GM12873 (cell line): ENCODE measurements at regions not wholly inside any gene's neighbourhood (a gene's known extent, or its start where the extent isn't known, plus 50 kb on each side); places are given as distances from the start of the nearest gene placed in this dataset.

Source experiments
- TF ChIP-seq, protein P1 (sequence below): IDR thresholded peaks from 2 replicates; pipeline ENCODE4 v1.5.1; 2012; ENCODE audit warnings: low read depth, mild to moderate bottlenecking, moderate library complexity, low read length, control low read depth; ENCODE audit not compliant: insufficient read depth; ENCODE audit errors: missing control alignments

DNA sequence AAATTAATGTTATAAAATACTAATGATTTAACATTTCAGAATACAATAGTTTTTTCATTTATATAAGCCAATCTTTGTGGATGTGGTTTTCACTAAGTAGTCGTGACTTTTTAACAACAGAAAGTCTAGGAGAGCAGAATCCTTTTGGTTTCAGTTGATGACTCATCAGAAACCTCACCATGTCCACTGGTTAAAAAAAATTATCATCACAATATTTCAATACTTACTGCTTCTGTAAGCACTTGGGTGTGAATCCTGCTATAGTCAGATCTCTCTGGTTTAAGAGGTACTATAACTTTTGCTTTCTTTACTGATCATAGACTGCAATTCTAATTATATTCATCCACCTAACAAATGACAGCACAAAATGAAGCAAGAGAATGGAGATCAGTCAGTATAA is 77.2 kb downstream of the MRPS30 start:
- TF ChIP-seq, protein P1, sequence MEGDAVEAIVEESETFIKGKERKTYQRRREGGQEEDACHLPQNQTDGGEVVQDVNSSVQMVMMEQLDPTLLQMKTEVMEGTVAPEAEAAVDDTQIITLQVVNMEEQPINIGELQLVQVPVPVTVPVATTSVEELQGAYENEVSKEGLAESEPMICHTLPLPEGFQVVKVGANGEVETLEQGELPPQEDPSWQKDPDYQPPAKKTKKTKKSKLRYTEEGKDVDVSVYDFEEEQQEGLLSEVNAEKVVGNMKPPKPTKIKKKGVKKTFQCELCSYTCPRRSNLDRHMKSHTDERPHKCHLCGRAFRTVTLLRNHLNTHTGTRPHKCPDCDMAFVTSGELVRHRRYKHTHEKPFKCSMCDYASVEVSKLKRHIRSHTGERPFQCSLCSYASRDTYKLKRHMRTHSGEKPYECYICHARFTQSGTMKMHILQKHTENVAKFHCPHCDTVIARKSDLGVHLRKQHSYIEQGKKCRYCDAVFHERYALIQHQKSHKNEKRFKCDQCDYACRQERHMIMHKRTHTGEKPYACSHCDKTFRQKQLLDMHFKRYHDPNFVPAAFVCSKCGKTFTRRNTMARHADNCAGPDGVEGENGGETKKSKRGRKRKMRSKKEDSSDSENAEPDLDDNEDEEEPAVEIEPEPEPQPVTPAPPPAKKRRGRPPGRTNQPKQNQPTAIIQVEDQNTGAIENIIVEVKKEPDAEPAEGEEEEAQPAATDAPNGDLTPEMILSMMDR = no peak

DNA sequence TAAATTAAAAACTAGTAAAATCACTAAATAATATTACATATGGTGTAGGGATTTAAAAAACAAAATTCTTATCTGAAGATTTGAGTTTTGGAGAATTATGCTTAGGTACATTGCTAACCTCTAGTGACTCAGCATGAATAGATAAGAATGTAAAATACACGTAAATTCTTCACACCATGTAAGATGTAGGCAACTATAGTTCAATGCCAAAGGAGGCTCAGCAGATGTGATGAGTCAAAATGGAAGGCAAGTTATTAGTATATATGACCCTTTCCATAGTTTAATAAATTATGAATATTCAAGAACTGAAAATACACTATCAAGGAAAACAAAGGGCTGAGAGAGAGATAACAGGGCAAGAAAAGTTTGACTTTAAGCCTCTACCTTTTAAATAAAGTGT is 79.0 kb downstream of the MRPS30 start:
- TF ChIP-seq, protein P1 = no peak

DNA sequence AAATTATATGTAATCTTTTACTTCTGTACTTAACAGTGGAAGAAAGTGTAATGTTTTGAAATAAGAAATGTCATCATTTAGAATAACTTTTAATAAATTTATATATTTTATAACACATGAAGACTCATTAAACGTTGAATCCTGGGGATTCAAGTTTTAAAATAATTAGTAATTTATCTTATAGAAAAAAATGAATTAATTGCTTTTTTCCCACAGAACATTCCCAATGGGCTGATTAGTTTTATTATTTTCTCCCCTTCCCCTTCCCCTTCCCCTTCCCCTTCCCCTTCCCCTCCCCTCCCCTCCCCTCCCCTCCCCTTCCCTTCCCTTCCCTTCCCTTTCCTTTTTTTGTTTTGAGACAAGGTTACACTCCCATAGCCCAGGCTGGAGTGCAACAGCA is 79.7 kb downstream of the MRPS30 start:
- TF ChIP-seq, protein P1 = no peak

DNA sequence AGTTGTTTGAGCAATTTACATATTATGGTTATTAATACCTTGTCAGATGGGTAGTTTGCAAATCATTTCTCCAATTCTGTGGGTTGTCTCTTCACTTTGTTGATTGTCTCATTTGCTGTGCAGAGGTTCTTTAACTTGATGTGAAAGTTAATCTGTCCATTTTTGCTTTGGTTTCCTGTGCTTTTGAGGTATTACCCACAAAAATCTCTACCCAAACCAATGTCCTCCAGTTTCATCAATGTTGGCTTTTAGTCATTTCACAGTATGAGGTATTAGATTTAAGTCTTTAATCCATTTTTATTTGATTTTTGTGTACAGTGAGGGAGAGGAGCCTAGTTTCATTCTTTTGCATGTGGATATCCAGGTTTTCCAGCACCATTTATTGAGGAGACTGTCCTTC is 82.4 kb downstream of the MRPS30 start:
- TF ChIP-seq, protein P1 = no peak

DNA sequence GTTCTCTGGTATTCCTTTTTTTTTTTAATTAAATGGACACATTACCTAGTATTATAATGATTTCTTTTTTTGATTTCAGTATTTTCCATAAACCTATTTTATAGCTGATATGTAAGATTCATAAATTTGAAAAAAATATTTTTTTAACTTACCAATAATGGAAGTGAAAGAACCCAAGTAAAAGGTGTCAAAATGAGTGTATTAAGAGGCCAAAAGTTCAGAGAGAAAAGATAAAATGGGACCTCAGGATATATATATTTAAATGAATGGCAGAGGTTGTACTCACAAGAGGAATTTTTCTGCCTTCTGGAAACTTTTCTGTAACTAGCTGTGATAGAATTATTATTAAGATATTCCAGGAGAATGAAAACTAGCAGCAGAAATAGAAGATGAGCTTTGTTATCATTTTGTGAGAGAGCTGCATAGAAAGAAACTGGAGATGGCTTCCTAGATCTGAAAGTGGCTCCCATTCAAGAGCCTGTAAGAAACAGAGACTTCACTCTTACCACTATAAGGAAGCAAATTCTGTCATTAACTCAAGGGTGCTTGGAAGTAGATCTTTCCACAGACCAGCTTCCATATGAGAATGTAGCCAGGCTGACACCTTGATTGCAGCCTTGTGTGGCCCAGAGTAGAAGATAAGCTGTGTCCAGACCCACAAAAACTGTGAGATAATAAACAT is 91.7 kb downstream of the MRPS30 start:
- TF ChIP-seq, protein P1 = no peak

DNA sequence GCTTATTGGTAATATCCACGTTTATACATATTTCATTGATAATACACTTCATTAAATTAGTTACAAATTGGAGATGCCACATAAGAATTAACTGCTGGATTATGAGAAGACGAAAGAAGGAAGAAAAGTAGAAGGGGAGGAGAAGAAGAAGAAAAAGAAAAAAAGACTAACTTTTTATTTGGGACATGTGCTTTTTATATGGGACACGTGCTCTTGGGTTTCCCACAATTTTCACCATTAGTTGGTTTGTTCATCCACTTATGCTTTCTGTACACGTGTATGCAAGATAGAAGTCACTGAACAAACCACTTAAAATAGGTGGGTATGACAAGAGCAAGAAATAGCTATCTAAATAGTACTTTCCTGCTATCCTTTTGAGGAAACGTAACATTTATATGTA is 98.6 kb downstream of the MRPS30 start:
- TF ChIP-seq, protein P1 = no peak

DNA sequence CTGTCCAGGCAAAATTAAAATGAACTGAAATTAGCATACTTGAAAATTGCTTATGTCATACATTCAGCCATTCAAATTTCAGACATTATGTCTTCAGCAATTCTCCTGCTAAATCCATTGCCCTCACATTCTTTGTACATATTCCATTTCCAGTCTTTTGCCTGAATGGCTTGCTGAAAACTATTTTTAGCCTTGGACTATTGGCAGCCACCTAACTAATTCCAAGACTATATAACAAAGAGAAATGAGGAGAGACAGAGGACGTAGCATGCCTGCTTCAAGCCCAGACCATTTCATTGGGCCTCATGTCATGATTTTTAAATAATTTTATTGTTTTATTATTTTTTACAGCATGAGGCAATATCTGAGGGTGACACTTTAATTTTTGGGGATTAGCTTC is 100.3 kb downstream of the MRPS30 start:
- TF ChIP-seq, protein P1 = no peak
